ENCODE measurements at regions not wholly inside any gene's neighbourhood (a gene's known extent, or its start where the extent isn't known, plus 50 kb on each side); places are given as distances from the start of the nearest gene placed in this dataset.

DNA sequence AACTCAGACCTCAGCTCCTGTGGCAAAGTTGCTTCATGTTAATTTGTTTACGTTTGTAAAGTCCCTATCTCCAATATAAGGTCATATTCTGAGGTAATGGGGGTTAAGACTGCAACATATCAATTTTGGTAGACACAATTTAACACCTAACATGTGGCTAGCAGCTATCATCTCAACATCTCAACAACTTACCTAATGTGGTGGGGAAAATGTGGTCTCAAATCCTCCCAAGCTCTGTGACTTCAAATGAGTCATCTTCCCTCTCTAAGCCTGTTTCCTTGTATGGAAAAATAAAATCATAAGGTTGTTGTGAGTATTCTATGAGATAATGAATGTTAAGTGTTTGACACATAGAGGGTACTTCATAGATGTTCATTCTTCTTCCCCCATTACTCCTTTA, 443.3 kb downstream of the CDK5RAP2 start:
- DNase-seq (ENCODE audit: low read depth, low spot score): no peak

DNA sequence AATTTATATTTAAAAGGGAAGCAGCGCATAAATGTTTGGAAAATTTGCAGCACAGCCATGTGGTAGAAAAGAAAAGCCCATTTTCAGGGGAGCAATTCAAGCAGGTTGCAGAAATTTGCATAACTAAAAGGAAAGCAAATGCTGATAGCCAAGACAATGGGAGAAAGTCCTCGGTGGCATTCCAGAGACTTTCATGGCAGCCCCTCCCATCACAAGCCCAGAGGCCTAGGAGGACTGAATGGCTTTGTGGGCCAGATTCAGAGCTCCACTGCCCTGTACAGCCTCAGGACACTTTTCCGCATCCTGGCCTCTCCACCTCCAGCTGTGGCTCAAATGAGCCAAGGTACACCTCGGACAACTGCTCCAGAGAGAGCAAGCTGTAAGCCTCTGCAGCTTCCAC, 462.9 kb downstream of the CDK5RAP2 start:
- DNase-seq (ENCODE audit: low read depth, low spot score): peak; percentile 14

DNA sequence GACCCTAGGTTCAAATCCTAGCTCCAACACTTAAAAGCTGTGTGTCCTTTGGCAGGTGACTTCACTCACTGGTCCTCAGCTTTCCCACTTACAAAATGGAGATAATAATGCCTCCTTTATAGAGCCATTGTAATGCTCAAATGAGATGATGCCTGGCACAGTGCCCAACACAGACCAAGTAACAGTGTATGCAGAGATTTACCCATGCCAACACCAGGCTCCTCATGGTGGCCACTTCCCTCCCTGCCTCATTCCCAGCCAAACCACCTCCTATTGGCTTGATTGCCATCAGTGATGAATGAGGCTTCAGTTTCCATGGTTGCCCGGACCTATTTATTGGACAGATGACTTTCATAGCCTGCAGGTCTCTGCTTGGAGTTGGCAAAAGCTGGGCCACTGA, 469.4 kb downstream of the CDK5RAP2 start:
- no peak for DNase-seq (ENCODE audit: low read depth, low spot score)

DNA sequence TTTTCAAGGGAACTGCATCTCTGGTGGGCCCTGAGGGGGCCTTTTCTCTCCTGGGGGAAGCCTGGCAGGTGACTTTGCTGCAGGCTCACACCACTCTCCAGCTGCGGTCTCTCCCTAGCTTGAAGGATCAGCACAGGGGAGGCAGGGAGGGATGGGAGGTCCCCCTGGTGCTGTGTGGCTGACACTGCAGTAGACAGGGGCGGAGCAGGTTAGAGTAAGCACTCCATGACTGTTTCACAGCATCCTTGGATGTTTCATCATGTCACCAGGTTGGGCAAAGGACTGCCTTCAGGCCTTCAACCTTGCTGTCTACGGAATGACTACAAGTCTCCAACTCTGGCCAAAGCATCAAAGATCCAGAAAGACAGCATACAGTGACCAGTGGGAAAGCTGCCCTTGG, 470.7 kb downstream of the CDK5RAP2 start:
- peak; percentile 76 for DNase-seq (ENCODE audit: low read depth, low spot score)

DNA sequence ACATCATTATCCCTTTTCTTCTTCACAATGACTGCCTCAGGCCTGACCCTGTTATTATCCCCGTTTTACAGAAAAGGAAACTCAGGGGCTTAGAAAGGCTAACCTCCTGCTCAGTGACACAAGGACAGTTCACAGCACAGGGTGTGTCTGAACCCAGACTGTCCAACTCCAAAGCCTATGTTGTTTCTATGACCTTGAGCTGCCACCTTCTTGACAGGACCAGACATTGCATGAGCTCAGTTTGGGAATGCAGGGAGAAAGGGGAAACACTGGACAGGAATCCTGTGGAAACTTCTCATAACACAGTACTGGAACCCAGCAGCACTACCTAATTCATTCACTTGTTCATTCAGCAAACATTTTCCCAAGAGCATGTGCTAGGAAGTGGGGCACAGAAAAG, 472.8 kb downstream of the CDK5RAP2 start:
- no peak for DNase-seq (ENCODE audit: low read depth, low spot score)

DNA sequence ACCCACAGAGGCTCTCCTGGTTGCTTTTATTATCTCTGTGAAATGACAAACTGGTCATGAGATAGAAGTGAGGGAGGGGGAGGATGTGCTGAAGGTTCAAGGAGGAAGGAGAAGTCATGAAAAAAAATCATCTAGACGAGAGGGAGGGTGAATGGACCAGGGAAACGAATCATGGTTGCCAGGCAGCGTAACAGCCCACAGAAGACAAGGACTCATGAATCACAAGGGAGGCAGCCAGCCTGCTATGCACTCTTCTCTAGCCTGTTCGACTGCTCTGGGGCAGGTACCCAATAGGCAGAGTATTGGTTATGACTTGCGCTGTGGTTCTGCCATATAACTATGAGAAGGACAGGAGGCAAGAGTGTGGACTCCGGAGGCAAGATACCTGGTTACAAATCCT, 475.2 kb downstream of the CDK5RAP2 start:
- no peak for DNase-seq (ENCODE audit: low read depth, low spot score)

DNA sequence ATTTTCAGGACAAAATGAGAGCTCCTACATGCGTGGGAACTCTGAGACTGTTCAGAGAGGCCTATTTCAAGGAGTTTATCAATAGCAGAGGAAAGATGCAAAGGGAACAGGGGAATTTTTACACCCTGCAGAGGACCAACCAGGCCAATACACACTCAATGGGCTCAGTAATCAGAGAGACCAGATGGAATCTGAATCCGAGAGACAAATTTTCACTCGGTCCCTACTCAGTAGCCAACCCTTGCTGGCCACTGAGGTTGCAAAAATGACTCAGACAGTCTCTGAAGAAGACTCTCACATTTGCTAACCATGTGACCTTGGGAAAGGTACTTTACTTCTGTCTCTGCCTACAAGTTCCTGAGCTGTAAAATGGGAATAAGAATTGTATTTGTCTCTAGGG, 479.4 kb downstream of the CDK5RAP2 start:
- no peak for DNase-seq (ENCODE audit: low read depth, low spot score)

DNA sequence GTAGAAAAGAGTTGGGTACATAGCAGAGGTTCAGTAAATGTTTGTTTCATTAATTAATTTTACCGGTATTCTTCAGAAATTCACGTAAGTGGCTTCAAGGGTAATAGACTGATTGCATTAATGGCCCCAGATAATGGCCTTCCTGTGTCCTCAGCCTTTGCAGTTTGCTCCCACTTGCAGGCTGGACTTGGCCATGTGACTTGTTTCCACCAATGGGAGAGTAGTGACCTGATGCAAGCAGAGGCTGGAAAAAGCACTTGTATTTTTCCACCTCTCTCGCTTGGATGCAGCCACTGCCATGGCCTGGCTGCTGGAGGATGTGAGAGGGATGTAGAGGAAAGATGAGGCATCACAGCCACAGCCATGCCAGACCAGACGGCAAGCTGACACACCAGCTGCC, 480.9 kb downstream of the CDK5RAP2 start:
- no peak for DNase-seq (ENCODE audit: low read depth, low spot score)

DNA sequence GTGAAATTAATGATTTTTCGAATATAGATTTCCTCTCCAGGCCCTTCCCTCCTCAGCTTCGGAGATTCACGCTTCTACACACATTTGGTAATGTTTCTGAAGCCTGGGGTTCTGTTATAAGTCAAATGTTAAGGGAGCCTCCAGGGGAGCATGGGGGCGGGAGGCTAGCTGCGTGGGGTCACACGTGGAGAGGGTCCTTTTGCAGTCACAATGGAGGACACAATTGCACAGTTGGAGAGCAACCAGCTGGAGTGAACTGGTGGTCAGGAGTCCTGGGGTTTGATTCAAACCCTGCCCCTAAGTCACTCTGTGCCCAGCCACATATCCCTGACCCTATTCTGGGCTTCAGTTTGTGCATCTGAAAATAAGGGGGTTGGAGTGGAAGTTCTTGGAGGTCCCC, 481.4 kb downstream of the CDK5RAP2 start:
- DNase-seq (ENCODE audit: low read depth, low spot score): no peak

DNA sequence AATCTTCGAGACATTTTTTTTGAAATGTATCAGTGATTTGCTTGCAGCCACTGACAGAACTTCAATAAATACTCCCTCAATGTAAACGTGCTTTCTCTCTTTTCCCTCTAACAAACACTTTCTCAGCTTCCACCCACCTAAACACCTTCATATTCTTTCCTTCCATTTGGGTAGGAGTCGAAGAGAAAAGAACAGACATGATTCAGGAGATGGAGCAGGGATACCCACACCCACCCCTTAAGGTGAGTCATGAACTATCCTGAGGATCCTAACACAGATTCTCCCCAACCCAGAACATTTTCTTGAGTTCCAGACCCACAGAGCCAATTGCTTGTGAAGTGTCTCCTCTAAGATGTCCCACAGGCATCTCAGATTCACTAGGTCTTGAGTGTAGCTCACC, 488.8 kb downstream of the CDK5RAP2 start:
- no peak for DNase-seq (ENCODE audit: low read depth, low spot score)

DNA sequence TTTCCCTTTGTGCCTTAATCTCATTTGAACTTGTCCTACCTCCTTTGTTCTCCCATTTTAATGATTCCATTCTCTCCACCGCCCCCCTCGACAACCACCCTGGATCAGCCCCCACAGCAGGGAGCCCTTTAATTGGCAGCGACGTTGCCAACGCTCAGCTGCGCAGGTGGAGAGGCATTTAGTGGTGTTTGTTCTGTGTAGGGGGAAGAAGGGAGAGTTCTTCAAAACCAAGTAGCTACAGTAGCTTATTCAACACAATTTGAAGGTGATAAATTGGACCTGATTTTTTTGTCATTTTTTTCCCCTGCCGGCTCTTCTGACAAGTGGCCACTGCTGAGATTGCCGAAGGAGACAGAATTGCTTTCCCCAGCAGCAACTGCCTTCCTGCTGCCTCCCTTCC, 499.1 kb downstream of the CDK5RAP2 start:
- peak; percentile 14 for DNase-seq (ENCODE audit: low read depth, low spot score)

DNA sequence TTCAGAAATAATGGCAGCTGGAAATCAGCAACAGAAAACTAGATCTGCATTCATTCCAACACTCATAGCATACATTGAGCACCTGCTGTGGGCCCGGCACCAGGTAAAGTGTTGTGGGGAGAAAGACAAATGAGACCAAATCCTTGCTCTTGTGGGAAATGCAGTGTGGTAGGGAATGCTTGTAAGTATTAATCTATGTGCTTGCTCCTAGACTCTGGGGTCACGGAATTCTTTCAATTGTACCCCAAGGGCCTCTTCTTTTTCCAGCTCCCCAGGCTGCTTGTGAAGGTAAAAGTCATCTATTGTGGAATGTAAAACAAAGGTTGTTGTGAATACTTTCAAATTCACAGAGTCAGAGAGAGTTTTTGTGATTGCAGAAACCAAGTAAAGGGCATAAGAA, 501.9 kb downstream of the CDK5RAP2 start:
- DNase-seq (ENCODE audit: low read depth, low spot score): no peak

DNA sequence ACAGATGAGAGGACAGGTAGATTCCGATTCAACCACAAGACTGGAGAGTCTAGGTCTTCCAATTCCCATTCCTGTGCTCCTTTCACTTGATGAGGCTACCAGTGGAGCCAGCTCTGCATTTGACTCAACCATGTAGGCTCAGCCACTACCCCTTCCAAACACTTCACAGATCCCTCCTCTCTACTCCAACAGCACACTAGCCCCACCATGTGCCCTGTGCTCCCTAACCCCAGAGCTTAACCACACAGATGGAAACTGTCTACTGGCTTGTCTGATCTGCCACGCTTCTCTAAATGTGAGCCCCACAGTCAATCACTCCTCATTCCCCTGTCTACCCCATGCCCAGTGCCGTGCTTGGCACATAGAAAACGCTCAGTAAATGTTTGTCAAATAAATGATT, 508.2 kb downstream of the CDK5RAP2 start:
- no peak for DNase-seq (ENCODE audit: low read depth, low spot score)

DNA sequence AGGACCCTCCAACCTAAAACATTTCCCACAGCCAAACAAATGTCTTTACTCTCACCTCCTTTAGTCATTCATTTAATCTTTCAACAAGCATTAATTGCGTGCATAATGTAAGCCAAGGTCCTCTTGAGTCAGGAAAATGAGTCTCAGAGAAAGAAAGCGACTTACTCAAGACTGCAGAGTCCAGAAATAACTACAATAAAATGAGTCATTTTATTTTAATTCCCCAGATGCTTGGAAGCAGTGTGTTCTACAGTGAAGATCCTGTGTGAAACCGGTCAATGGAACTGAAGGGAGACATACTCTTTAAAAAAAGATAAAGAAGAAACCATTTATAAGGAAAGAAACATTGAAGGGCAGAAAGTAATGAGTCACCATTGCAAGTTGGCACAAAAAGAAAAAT, 513.7 kb downstream of the CDK5RAP2 start:
- DNase-seq (ENCODE audit: low read depth, low spot score): no peak

DNA sequence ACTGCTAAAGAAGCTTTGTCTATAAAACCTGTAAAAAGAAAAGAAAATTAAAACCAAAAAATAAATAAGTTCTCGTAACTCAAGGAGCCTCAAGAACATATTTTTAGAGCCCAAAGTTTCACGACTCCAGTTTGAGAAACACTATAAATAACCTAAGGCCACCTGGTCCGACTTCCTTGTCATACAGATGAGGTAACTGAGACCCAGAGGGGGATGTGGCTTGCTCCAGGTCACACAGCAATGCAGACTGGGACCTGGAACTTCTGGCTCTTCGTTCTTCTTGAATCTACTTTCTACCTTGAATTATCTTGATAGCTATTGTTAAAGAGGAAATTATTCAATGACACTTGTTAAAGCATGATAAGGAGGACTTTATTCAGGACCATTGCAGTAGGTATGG, 514.8 kb downstream of the CDK5RAP2 start:
- DNase-seq (ENCODE audit: low read depth, low spot score): no peak

DNA sequence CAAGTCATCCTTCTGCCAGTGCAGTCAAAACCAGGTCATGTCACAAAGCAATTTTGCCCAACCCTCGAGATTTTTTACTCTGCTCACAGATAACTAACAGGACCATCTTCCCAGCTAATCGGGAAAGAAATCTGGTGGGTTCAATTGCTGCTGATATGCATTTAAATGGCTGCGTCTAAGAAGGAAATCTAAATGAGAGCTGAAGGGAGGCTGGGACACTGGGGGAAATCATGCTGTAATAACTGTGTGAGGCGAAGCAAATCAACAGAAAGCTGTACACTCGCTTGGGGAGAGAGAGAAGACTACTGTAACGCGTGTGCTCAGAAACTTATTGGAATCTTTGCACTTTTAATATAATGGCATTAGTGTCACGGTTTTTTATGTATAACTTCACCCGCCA, 535.0 kb downstream of the CDK5RAP2 start:
- DNase-seq (ENCODE audit: low read depth, low spot score): no peak

DNA sequence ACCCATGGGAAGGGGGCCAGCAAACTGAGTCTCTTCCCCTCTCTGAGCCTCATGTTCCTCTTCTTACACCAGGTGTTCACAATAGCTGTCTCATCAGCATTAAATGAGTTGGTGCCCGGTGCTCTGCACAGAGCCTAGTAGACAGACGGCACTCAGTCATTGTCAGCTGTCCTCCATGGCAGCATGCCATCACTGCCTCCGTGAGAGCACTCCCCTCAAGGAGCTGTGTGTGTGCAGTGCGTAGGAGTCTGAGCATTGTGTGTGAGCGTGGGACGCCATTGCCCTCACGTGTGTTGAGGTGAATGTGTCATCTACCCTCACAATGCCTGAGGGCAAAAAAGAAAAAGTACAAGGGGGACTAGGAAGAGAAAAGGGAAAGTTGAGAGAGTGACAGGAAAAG, 536.5 kb downstream of the CDK5RAP2 start:
- DNase-seq (ENCODE audit: low read depth, low spot score): no peak

DNA sequence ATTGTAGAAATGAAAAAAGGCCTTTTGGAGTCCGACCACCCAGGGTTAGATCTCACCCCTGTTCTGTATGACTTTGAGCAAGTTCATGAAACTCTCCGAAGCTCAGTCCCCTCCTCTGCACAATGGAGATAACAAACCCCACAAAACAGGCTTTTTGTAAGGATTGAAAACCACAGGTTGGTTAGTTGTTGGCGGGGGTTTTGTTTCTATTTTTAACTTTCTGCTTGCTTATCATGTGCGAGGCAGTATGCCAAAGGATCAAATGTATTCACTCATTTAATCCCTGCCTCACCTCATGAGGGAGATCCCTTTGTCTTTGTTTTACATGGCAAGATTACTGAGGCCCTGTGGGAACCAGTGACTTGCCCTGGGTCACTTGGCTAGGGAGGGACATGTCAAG, 539.1 kb downstream of the CDK5RAP2 start:
- no peak for DNase-seq (ENCODE audit: low read depth, low spot score)

DNA sequence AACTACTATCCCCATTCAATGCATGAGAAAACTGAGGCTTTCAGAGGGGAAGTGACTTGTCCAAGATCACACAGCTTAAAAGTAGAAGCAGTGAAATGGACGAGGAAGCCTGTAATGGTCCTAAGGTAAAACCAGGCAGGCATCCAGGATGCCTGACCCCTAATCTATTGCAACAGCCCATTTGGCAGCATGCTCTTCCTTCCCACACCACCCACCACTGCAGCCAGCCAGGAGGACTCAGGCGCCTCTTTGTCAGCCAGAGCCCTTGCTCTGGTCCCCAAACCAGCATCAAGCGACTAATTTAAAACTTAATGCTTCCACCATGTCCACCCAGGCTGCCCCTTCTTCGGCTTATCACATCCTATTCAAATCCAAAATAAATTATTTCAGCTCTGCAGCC, 541.6 kb downstream of the CDK5RAP2 start:
- DNase-seq (ENCODE audit: low read depth, low spot score): no peak

DNA sequence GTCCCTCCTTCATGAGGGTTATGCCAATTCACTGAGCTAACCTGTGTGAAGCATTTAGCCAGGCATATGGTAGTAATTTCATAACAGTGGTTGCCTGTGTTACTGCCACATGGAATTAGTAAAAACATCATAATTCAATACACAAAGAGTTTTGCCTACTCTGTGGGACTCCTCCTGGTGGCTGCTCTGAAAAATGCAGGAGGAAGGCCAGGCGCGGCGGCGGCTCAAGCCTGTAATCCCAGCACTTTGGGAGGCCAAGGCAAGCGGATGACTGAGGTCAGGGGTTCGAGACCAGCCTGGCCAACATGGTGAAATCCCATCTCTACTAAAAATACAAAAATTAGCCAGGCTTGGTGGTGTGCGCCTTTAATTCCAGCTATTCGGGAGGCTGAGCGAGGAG, 547.3 kb downstream of the CDK5RAP2 start:
- DNase-seq (ENCODE audit: low read depth, low spot score): peak; percentile 28

DNA sequence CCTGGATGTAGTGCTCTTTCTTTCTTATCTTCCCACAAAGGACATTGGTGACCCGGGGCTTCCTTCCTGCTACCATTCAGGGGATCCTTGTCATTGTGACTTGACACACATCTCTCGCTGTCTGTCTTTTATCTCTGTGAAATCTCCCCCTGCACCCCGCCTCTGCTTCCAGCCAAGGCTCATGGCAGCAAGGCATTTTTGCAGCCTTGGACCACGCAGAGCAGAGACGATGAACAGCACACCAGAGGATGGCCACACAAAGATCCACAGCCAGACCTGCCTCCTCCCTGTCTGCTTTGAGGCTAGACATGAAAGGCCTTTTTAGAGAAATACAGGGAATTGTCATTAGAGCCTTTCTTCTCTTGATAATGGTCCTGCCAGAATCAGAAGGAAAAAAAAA, 549.1 kb downstream of the CDK5RAP2 start:
- no peak for DNase-seq (ENCODE audit: low read depth, low spot score)

DNA sequence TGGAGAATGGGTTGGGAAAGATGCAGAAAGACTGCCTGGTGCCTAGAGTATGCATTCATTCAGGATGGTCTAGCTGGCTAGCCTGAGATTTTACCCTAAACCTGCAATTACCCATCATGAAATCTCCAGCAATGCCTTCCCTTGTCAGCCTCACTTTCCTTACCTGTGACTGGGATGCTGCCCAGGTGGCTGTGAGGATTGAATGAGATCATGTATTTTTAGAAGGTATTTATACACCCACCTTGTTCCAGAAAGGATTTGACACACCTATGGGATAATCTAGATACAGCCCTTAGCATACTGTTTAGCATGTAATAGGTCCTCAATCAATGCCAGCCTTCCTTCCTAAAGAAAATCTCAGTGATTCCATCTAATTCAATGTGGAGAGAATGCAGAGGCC, 561.4 kb downstream of the CDK5RAP2 start:
- no peak for DNase-seq (ENCODE audit: low read depth, low spot score)

DNA sequence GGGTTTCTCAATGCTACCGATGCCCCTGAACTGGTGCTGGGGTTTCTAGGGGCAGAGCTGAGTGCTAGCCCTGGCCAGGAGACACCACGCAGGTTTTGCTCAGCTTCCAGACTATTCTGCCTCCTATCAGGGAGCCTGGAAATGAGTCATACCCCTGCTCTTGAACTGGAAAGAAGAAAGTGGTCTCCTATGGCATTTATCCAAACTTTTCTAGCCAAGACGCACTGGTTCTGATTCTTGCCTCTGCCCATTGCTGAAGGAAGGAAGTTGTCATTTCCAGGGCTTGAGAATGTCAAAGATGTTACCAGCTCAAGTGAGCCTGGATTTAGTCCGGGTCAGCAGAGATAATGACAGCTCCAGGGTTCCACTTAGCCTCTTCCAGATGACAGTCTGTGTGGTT, 561.9 kb downstream of the CDK5RAP2 start:
- no peak for DNase-seq (ENCODE audit: low read depth, low spot score)

DNA sequence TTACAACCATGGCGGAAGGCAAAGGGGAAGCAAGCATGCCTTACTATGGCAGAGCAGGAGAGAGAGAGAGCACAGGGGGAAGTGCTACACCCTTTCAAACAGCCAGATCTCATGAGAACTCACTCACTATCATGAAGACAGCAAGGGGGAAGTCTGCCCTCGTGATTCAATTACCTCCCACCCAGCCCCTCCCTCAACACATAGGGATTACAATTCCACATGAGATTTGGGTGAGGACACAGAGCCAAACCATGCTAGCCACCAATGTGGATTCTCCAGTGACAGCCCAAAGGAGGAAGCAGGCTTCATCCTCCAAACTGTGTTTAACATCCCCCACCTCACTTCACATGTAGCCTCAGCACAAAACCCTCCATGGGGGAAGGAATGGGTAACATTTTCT, 563.7 kb downstream of the CDK5RAP2 start:
- DNase-seq (ENCODE audit: low read depth, low spot score): no peak

DNA sequence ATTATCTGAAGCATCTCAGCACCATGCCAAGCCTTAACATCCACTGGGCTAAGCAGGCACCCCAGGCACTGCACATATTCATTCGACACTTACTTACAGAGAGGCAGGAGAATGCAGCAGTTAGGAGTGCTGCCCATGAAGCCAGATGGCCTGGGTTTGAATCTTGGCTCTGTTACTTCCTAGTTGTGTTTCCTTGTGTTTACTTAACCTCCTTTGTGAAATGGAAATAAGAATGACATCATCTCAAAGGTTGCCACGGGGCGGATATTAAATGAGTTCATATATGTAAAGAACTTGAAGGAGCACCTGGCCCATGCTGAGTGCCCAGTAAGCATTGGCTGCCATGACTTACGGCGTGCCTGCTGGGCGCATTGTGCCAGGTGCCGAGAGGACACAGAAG, 565.2 kb downstream of the CDK5RAP2 start:
- no peak for DNase-seq (ENCODE audit: low read depth, low spot score)
